OCI-LY3 (cell line): ENCODE measurements at regions not wholly inside any gene's neighbourhood (a gene's known extent, or its start where the extent isn't known, plus 50 kb on each side); places are given as distances from the start of the nearest gene placed in this dataset.

Experiments used
- H2AFZ ChIP-seq: fragments of 200-600, 300-600 bp; shearing (Covaris generic); 2 replicates; pipeline ENCODE4 v1.6.0; 2014; ENCODE audit warnings: antibody characterized with exemption, low read depth, low read length
- H3K27ac ChIP-seq: fragments of 200-600, 300-600 bp; sonication (generic); 2 replicates; pipeline ENCODE4 v1.5.1; 2014; ENCODE audit warnings: mild to moderate bottlenecking, low read length, moderate library complexity, mixed read lengths
- H3K27me3 ChIP-seq: fragments of 200-600, 300-600 bp; sonication (generic); 2 replicates; pipeline ENCODE4 v1.6.1; 2014; ENCODE audit warnings: low read depth, low read length, mixed read lengths
- H3K36me3 ChIP-seq: fragments of 200-600, 300-600 bp; sonication (generic); replicated peaks from 2 replicates; pipeline ENCODE3; 2014; ENCODE audit warnings: low read depth, low read length, mixed read lengths
- H3K4me1 ChIP-seq: fragments of 300-600, 200-600 bp; sonication (generic); 2 replicates; pipeline ENCODE4 v1.6.1; 2014; ENCODE audit warnings: low read length, mixed read lengths
- H3K4me2 ChIP-seq: fragments of 200-600, 300-600 bp; sonication (generic); 2 replicates; pipeline ENCODE4 v1.6.1; 2014; ENCODE audit warnings: low read length, mixed read lengths
- H3K4me3 ChIP-seq: fragments of 300-600, 200-600 bp; sonication (generic); 2 replicates; pipeline ENCODE4 v1.5.1; 2014; ENCODE audit warnings: antibody characterized with exemption, mild to moderate bottlenecking, low read length, moderate library complexity
- H3K79me2 ChIP-seq: fragments of 300-600, 200-600 bp; shearing (Covaris generic); 2 replicates; pipeline ENCODE4 v1.6.1; 2014; ENCODE audit warnings: mild to moderate bottlenecking, low read length, mixed read lengths
- H3K9ac ChIP-seq: fragments of 300-600, 200-600 bp; shearing (Covaris generic); 2 replicates; pipeline ENCODE4 v1.6.0; 2014; ENCODE audit warnings: mild to moderate bottlenecking, low read length, moderate library complexity
- H3K9me3 ChIP-seq: fragments of 200-600, 300-600 bp; shearing (Covaris generic); 2 replicates; pipeline ENCODE4 v1.6.1; 2014; ENCODE audit warnings: low read length, mixed read lengths; ENCODE audit not compliant: insufficient read depth
- H4K20me1 ChIP-seq: fragments of 200-600, 300-600 bp; sonication (generic); 2 replicates; pipeline ENCODE4 v1.6.1; 2016; ENCODE audit warnings: low read length, mixed read lengths; ENCODE audit not compliant: insufficient read depth
- EZH2phosphoT487 ChIP-seq: fragments of 200-600 bp; shearing (Covaris generic); IDR thresholded peaks from 2 replicates; pipeline ENCODE4 v1.6.1; 2018; ENCODE audit warnings: antibody characterized with exemption, mixed run types, low read depth
- TF ChIP-seq, protein P1 (sequence below): fragments of 200-600, 300-600 bp; sonication (generic); IDR thresholded peaks from 2 replicates; pipeline ENCODE4 v1.5.1; 2014; ENCODE audit warnings: antibody characterized with exemption, low read length, low read depth

DNA sequence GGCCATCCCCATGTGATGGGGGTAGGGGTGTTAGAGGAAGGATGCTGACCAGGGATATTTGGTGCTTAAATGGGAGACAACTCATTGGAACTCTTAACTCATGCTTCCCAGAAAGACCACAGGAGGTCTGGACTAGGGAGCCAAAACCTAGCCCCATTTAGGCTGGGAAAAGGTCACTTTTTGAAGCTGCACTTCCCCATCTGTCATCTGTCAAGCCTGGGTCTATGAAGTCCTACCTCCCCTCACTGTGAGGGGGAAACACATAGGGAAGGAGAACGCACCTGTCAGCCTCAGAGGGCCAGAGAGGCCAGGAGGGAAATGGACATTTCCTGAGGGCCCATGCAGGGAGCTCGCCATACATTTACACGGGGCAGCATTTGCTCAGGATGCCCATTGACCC, 321.0 kb downstream of the BCL11B start:
- no peak for TF ChIP-seq EZH2phosphoT487
- TF ChIP-seq, protein P1, sequence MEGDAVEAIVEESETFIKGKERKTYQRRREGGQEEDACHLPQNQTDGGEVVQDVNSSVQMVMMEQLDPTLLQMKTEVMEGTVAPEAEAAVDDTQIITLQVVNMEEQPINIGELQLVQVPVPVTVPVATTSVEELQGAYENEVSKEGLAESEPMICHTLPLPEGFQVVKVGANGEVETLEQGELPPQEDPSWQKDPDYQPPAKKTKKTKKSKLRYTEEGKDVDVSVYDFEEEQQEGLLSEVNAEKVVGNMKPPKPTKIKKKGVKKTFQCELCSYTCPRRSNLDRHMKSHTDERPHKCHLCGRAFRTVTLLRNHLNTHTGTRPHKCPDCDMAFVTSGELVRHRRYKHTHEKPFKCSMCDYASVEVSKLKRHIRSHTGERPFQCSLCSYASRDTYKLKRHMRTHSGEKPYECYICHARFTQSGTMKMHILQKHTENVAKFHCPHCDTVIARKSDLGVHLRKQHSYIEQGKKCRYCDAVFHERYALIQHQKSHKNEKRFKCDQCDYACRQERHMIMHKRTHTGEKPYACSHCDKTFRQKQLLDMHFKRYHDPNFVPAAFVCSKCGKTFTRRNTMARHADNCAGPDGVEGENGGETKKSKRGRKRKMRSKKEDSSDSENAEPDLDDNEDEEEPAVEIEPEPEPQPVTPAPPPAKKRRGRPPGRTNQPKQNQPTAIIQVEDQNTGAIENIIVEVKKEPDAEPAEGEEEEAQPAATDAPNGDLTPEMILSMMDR: no peak
- no peaks in the 10 kb centered on the region for H3K79me2 ChIP-seq
- no peaks in the 10 kb centered on the region for H4K20me1 ChIP-seq
- no peak overlapping the region for H3K4me3 ChIP-seq
- no peak overlapping the region for H3K9ac ChIP-seq
- H2AFZ ChIP-seq: no peak overlapping the region
- no peak overlapping the region for H3K27ac ChIP-seq
- no peak overlapping the region for H3K4me2 ChIP-seq
- no peaks in the 10 kb centered on the region for H3K36me3 ChIP-seq
- no peaks in the 10 kb centered on the region for H3K27me3 ChIP-seq
- H3K4me1 ChIP-seq: peaks cover 21% of the 10 kb centered on the region
- H3K9me3 ChIP-seq: no peaks in the 10 kb centered on the region

DNA sequence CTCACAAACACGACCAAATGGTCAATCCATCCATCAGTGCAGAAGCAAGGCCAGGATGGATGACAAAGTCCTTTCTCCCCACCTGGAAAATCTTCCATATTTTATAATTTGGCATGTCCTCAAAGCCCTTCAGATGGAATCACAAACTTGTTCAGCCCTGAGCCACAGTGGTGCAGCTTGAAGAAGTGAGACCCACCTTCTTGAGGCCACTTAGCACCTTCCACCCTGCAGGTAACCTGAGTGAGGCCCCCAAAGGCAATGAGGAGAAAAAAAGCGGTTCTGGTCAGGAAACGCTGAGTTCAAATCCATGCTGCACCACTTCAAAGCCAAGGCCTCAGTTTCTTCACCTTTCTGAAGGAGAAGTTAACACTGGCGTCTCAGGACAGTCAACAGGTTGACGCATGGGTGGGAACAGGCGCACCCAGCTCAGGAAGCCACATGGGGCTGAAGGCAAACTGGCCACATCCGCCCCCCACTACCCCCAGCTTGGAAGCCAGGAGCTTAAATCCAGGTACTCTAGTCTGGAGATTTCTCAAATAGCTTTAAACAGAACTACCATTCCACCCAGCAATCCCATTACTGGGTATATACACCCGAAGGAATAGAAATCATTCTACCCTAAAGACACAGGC, 320.4 kb downstream of the BCL11B start:
- Histone ChIP-seq H3K36me3 (no peaks in the 10 kb centered on the region), H3K4me3 (no peak overlapping the region)

DNA sequence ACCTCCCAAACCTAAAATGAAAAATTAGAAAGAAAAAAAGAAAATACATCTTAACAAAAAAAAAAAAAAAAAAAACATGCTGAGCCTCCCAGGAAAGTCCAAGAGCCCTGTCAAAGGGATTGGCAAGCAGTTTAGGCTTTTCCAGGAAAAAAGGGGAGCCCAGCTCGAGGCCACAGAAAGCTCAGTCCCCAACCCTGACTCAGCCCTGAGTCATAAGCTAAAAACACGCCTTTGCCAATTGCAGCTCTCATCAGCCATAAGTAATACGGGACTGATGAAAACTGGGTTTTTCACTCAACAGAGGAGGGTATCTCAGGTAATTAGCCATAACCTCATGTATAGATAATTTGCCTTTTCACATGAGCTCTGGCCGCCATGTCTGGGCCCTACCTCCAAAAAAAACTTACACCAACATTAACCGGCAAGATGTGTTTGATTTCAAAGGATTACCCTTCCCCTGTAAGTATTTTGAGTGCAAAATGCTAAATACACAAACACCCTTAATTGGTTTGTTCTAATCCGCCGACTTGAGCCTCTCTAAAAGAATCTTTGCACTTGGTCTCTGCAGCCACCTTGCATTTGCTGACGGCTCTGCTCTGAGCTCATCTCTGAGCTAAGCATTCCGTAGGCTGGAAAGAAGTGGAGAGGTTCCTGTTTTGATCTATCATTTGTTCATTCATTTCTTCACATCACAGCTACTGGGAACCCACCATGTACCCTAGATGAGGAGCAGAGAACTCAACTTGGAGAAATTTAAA, 319.2 kb downstream of the BCL11B start:
- Histone ChIP-seq H3K27ac (no peak overlapping the region), H2AFZ (no peak overlapping the region), H3K4me1 (peaks cover 21% of the 10 kb centered on the region), H3K4me3 (no peak overlapping the region), H3K9me3 (no peaks in the 10 kb centered on the region), H4K20me1 (no peaks in the 10 kb centered on the region), H3K79me2 (no peaks in the 10 kb centered on the region), H3K27me3 (no peaks in the 10 kb centered on the region), H3K4me2 (no peak overlapping the region), H3K36me3 (no peaks in the 10 kb centered on the region), H3K9ac (no peak overlapping the region)
- TF ChIP-seq, protein P1: no peak
- no peak for TF ChIP-seq EZH2phosphoT487

More for the DNA sequence above, 320.4 kb downstream of the BCL11B start:
- Histone ChIP-seq H2AFZ (no peak overlapping the region), H3K4me2 (no peak overlapping the region), H3K4me1 (peaks cover 21% of the 10 kb centered on the region), H4K20me1 (no peaks in the 10 kb centered on the region), H3K9me3 (no peaks in the 10 kb centered on the region), H3K79me2 (no peaks in the 10 kb centered on the region), H3K27ac (no peak overlapping the region), H3K9ac (no peak overlapping the region), H3K27me3 (no peaks in the 10 kb centered on the region)
- TF ChIP-seq, protein P1: no peak

DNA sequence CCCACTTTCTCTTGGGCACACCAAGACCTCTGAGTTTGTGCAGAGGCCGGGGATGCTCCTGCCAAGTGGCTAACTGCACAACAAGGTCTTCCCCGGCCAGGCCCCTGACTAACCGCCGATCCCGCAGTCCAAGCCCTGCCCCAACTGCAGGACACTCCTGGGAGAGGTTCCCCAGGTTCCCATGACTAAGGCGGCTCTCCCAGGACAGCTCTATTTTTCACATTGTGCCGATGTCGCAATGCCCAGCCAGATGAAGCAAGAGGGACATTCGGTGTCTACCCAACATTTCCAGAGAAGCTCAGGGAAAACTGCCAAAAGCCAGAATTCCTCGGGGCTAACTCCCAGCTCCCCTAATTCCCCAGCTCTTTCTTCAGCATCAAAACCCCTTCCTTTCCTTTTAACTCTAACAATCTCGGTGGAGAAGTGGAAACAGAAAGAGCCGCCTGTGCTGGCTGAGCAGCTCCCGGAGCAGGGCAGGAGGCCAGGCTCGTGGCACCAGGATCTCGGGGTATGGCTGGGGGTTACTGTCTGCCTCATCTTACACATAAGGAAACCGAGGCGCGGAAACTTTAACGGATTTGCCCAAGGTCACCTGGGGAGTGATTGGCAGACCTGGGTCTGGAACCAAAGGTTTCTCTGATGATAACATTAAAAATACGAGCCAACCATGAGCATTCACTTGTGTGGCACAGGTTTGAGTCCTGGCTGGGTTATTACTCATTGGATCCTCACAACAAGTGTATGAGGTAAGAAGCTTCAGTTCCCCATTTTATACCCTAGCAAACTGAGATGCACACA, 318.2 kb downstream of the BCL11B start:
- no peaks in the 10 kb centered on the region for H4K20me1 ChIP-seq
- H2AFZ ChIP-seq: no peak overlapping the region
- no peak overlapping the region for H3K4me2 ChIP-seq
- H3K4me1 ChIP-seq: peaks cover 20% of the 10 kb centered on the region
- TF ChIP-seq, protein P1: no peak
- TF ChIP-seq EZH2phosphoT487: no peak
- no peaks in the 10 kb centered on the region for H3K36me3 ChIP-seq
- no peak overlapping the region for H3K27ac ChIP-seq
- no peaks in the 10 kb centered on the region for H3K27me3 ChIP-seq
- H3K9me3 ChIP-seq: no peaks in the 10 kb centered on the region
- no peak overlapping the region for H3K9ac ChIP-seq
- H3K4me3 ChIP-seq: no peak overlapping the region
- no peaks in the 10 kb centered on the region for H3K79me2 ChIP-seq
